Brain microvascular endothelial cell (primary cell): ENCODE measurements at regions not wholly inside any gene's neighbourhood (a gene's known extent, or its start where the extent isn't known, plus 50 kb on each side); places are given as distances from the start of the nearest gene placed in this dataset.
"Not testable (repeated sequence)": the region's sequence is repeated elsewhere in the genome, so short reads cannot be mapped to it uniquely, and the experiment has no call there.

Experiments
- DNase-seq: peaks from one replicate; pipeline ENCODE4 v3.0.0-alpha.2; 2020
- H3K27ac ChIP-seq: fragments of 250-450 bp; sonication (Bioruptor Pico); 2 replicates; pipeline ENCODE4 v1.5.1; 2020; ENCODE audit warnings: mild to moderate bottlenecking, moderate library complexity
- H3K27me3 ChIP-seq: fragments of 250-450 bp; sonication (Bioruptor Pico); replicated peaks from 2 replicates; pipeline ENCODE4 v1.5.1; 2020; ENCODE audit warnings: mild to moderate bottlenecking
- H3K36me3 ChIP-seq: fragments of 250-450 bp; sonication (Bioruptor Pico); replicated peaks from 2 replicates; pipeline ENCODE4 v1.5.1; 2020; ENCODE audit warnings: mild to moderate bottlenecking
- H3K4me3 ChIP-seq: 2 replicates; pipeline ENCODE4 v1.5.1; 2011; ENCODE audit warnings: low read depth, mild to moderate bottlenecking, control low read depth, low read length, moderate library complexity
- in situ Hi-C: cut with HindIII; loops from 2 replicates; pipeline ENCODE4 v1.10.0; 2017; ENCODE audit warnings: low sequenced_read_pairs, low pct_ligation_motif_present
- TF ChIP-seq, protein P1 (sequence below): IDR thresholded peaks from 2 replicates; pipeline ENCODE4 v1.5.1; 2011; ENCODE audit warnings: low read depth, mild to moderate bottlenecking, moderate library complexity, low read length, control low read depth, inconsistent platforms; ENCODE audit errors: missing control alignments

DNA sequence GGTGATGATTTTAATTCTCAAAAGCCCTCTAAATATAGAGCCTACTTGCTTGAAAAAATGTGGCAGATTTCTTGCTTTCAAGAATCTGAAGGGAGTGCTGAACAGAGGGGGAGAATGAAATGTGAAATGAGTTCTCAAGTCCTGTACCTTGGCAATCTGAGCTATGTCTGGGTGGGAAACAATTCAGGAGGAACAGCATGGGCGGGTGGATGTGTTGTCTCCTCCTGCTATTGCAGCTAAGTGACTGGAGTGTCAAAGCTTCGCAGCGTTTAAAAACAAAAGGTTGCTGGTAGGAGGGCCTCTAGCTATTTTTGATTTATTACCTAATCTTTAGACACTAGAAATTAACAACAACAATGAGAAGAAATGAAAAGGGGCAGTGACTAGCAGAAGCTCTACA, 102.5 kb upstream of the ARG1 start:
- TF ChIP-seq, protein P1, sequence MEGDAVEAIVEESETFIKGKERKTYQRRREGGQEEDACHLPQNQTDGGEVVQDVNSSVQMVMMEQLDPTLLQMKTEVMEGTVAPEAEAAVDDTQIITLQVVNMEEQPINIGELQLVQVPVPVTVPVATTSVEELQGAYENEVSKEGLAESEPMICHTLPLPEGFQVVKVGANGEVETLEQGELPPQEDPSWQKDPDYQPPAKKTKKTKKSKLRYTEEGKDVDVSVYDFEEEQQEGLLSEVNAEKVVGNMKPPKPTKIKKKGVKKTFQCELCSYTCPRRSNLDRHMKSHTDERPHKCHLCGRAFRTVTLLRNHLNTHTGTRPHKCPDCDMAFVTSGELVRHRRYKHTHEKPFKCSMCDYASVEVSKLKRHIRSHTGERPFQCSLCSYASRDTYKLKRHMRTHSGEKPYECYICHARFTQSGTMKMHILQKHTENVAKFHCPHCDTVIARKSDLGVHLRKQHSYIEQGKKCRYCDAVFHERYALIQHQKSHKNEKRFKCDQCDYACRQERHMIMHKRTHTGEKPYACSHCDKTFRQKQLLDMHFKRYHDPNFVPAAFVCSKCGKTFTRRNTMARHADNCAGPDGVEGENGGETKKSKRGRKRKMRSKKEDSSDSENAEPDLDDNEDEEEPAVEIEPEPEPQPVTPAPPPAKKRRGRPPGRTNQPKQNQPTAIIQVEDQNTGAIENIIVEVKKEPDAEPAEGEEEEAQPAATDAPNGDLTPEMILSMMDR = no peak
- in situ Hi-C loops = no loop called here

DNA sequence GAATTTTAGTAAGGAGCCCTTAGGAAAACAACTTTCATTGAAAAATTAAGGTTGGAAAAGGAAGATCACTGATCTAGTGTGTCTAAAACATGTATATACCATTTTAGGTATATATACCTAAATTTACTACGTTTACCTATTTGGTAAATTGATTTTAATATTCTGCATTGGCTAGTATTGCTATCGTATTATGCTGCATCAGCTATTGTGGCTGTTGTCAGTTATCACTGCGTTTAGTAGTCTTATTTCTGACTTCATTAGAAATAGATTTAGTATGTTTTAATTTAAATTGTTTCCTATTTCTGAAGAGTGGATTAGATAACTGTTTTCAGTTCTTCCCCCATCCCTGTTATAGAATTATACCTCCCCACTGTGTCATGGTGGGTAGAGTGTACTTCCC, 101.7 kb upstream of the ARG1 start:
- no peak for DNase-seq
- no peak overlapping the region for H3K4me3 ChIP-seq
- in situ Hi-C loops = no loop called here
- TF ChIP-seq, protein P1 = no peak
- H3K27ac ChIP-seq = no peak overlapping the region
- H3K36me3 ChIP-seq = no peaks in the 10 kb centered on the region
- H3K27me3 ChIP-seq = no peaks in the 10 kb centered on the region

More for the DNA sequence above, 102.5 kb upstream of the ARG1 start:
- Histone ChIP-seq H3K36me3 (no peaks in the 10 kb centered on the region), H3K4me3 (no peak overlapping the region), H3K27me3 (no peaks in the 10 kb centered on the region), H3K27ac (no peak overlapping the region)
- no peak for DNase-seq

DNA sequence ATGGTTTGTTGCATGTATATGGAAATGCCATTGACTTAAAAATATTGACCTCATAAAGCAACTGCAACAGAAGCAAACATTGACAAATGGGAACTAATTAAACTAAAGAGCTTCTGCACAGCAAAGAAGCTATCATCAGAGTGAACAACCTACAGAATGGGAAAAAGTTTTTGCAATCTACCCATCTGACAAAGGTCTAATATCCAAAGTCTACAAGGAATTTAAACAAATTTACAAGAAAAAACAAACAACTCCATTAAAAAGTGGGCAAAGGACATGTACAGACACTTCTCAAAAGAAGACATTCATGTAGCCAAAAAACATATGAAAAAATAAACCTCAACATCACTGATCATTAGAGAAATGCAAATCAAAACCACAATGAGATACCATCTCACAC, 99.7 kb upstream of the ARG1 start:
- H3K4me3 ChIP-seq, DNase-seq, H3K27ac ChIP-seq, H3K27me3 ChIP-seq, H3K36me3 ChIP-seq, in situ Hi-C loops: not testable (repeated sequence)

DNA sequence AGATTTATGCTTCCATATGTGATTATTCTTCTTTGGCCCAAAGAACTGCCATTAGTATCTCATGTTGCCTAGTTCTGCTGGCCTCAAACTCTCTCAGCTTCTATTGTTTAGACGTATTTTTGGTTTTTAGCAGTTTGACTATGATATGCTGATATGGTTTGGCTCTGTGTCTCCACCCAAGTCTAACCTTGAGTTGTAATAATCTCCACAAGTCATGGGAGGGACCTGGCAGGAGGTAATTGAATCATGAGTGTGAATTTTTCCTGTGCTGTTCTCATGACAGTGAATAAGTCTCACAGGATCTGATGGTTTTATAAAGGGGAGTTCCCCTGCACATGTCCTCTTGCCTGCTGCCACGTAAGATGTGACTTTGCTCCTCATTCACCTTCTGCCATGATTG, 96.7 kb upstream of the ARG1 start:
- no peak overlapping the region for H3K27ac ChIP-seq
- TF ChIP-seq, protein P1 = no peak
- in situ Hi-C loops = no loop called here
- H3K27me3 ChIP-seq = no peaks in the 10 kb centered on the region
- DNase-seq = no peak
- no peaks in the 10 kb centered on the region for H3K36me3 ChIP-seq
- H3K4me3 ChIP-seq = no peak overlapping the region

DNA sequence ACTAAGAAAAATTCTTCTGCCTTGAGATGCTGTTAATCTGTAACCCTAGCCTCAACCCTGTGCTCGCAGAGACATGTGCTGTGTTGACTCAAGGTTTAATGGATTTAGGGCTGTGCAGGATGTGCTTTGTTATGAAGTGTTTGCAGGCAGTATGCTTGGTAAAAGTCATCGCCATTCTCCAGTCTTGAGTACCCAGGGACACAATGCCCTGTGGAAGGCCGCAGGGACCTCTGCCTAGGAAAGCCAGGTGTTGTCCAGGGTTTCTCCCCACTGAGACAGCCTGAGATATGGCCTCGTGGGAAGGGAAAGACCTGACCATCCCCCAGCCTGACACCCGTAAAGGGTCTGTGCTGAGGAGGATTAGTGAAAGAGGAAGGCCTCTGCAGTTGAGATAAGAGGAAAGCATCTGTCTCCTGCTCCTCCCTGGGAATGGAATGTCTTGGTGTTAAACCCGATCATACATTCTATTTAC, 94.2 kb upstream of the ARG1 start:
- H3K36me3 ChIP-seq, in situ Hi-C loops, H3K27me3 ChIP-seq, DNase-seq, H3K4me3 ChIP-seq, H3K27ac ChIP-seq: not testable (repeated sequence)

DNA sequence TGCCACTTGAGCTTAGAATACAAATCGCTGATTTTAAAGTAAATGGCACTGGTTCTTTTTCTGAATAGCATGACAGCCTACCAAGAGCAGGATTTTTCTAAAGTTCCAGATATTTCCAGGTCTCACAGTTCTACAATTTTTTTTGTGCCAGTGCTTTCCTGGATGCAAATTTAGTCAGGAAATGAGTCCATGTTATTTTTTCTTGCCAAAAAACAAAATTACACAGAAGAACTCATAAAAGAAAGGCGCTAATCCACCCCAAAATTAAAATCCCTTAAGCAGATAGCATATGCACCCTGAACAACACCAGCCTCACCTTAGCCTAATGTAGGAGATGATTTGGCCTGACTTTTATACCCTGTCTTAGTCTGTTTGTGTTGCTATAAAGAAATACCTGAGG, 86.4 kb upstream of the ARG1 start:
- Histone ChIP-seq H3K27ac (no peak overlapping the region), H3K4me3 (no peak overlapping the region), H3K36me3 (no peaks in the 10 kb centered on the region), H3K27me3 (no peaks in the 10 kb centered on the region)
- DNase-seq = no peak
- in situ Hi-C loops = no loop called here
- TF ChIP-seq, protein P1 = no peak

DNA sequence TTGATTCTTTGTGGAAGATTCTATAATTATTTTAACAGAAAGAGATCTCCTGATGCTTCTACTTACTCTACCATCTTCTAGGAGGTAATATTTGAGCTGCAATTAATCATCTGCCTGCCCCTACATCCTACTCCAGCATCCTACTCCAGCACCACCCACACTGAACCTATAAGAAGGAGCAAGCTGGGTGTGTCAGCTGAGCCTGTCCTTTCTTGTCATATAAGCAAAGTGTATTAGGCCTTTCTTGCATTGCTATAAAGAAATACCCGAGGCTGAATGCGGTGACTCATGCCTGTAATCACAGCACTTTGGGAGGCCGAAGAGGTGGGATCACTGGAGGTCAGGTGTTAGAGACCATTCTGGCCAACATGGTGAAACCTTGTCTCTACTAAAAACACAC, 84.2 kb upstream of the ARG1 start:
- Histone ChIP-seq H3K4me3 (no peak overlapping the region), H3K27me3 (no peaks in the 10 kb centered on the region), H3K27ac (no peak overlapping the region), H3K36me3 (no peaks in the 10 kb centered on the region)
- TF ChIP-seq, protein P1 = no peak
- DNase-seq = no peak
- in situ Hi-C loops = no loop called here
